HK-2 (cell line): ENCODE measurements at regions not wholly inside any gene's neighbourhood (a gene's known extent, or its start where the extent isn't known, plus 50 kb on each side); places are given as distances from the start of the nearest gene placed in this dataset.
A peak's percentile ranks its signal among the peaks of the same experiment; 100 is the strongest.

ENCODE experiments used
- DNase-seq: peaks from one replicate; pipeline ENCODE4 v3.0.0-alpha.2; 2018; ENCODE audit not compliant: unreplicated experiment

- no peak for DNase-seq
Observed at GRCh38 chr3:117941015-117941414, 1093.6 kb downstream of the IGSF11 start.

GRCh38 chr3:117941756-117942155 lies 1092.9 kb downstream of the IGSF11 start:
- DNase-seq: no peak

GRCh38 chr3:117954131-117954530 lies 1080.5 kb downstream of the IGSF11 start:
- no peak for DNase-seq

GRCh38 chr3:117955196-117955595 lies 1079.5 kb downstream of the IGSF11 start:
- no peak for DNase-seq

- DNase-seq: no peak
Observed at GRCh38 chr3:117958027-117958426, 1076.6 kb downstream of the IGSF11 start.

GRCh38 chr3:117962750-117963149 lies 1071.9 kb downstream of the IGSF11 start:
- DNase-seq: no peak

GRCh38 chr3:117963858-117964257 lies 1070.8 kb downstream of the IGSF11 start:
- DNase-seq: no peak

GRCh38 chr3:117964814-117965213 lies 1069.8 kb downstream of the IGSF11 start:
- DNase-seq: no peak

- DNase-seq: no peak
Observed at GRCh38 chr3:117977504-117978228, 1057.0 kb downstream of the IGSF11 start.

- DNase-seq: no peak
Observed at GRCh38 chr3:117979466-117979865, 1055.2 kb downstream of the IGSF11 start.

GRCh38 chr3:117987256-117987655 lies 1047.4 kb downstream of the IGSF11 start:
- no peak for DNase-seq

- no peak for DNase-seq
Observed at GRCh38 chr3:117989982-117990381, 1044.7 kb downstream of the IGSF11 start.

- DNase-seq: no peak
Observed at GRCh38 chr3:117990627-117991026, 1044.0 kb downstream of the IGSF11 start.

- DNase-seq: no peak
Observed at GRCh38 chr3:117995842-117996437, 1038.7 kb downstream of the IGSF11 start.

- DNase-seq: peak; percentile 83
Observed at GRCh38 chr3:117997201-117998049, 1037.2 kb downstream of the IGSF11 start.

GRCh38 chr3:117998071-117998470 lies 1036.6 kb downstream of the IGSF11 start:
- peak; percentile 2 for DNase-seq

GRCh38 chr3:118000219-118000618 lies 1034.4 kb downstream of the IGSF11 start:
- DNase-seq: no peak

GRCh38 chr3:118001380-118001779 lies 1033.3 kb downstream of the IGSF11 start:
- DNase-seq: no peak

GRCh38 chr3:118011910-118012309 lies 1022.7 kb downstream of the IGSF11 start:
- DNase-seq: no peak

- DNase-seq: no peak
Observed at GRCh38 chr3:118029049-118029448, 1005.6 kb downstream of the IGSF11 start.

GRCh38 chr3:118036215-118036614 lies 998.4 kb downstream of the IGSF11 start:
- no peak for DNase-seq

GRCh38 chr3:118055381-118055780 lies 979.3 kb downstream of the IGSF11 start:
- no peak for DNase-seq

- no peak for DNase-seq
Observed at GRCh38 chr3:118057086-118057485, 977.6 kb downstream of the IGSF11 start.
